ENCODE measurements at regions not wholly inside any gene's neighbourhood (a gene's known extent, or its start where the extent isn't known, plus 50 kb on each side); places are given as distances from the start of the nearest gene placed in this dataset.

GRCh38 chr2:190766595-190766994 lies 114.0 kb upstream of the GLS start:
- H3K9me3 ChIP-seq (ENCODE audit: insufficient read depth in 2 of 2, low read depth in 1 of 2, low read length in 1 of 2), result no peaks in the 10 kb centered on the region
- DNase-seq (ENCODE audit: low read depth in 1 of 2, low spot score in 2 of 2), result no peak
- no peak overlapping the region for H3K9ac ChIP-seq (replicated peaks in 1 of 4; ENCODE audit: extremely low read depth in 1 of 4, low read depth in 3 of 4, low read length in 3 of 4)
- H3K79me1 ChIP-seq (ENCODE audit: low read depth, low read length), result no peaks in the 10 kb centered on the region
- H3K36me3 ChIP-seq (ENCODE audit: control insufficient read depth in 2 of 4, insufficient read depth in 4 of 4, low read length in 3 of 4), result no peaks in the 10 kb centered on the region
- H2BK120ac ChIP-seq (replicated peaks; ENCODE audit: low read depth, low read length), result no peak overlapping the region
- no peak overlapping the region for H2BK15ac ChIP-seq (ENCODE audit: low read length)
- no peak overlapping the region for H3K14ac ChIP-seq (ENCODE audit: insufficient read length)
- no peak overlapping the region for H3K18ac ChIP-seq (ENCODE audit: extremely low read depth, low read length)
- no peak overlapping the region for H3K23ac ChIP-seq (ENCODE audit: insufficient read length)
- H4K91ac ChIP-seq (replicated peaks; ENCODE audit: insufficient read length, low read length), result no peak overlapping the region
- H3K4me1 ChIP-seq (replicated peaks in 1 of 4; ENCODE audit: control insufficient read depth in 3 of 4, insufficient read depth in 4 of 4, low read length in 3 of 4), result no peaks in the 10 kb centered on the region
- H2BK20ac ChIP-seq (ENCODE audit: low read length), result no peak overlapping the region
- peak overlapping the region; percentile 48 for H2AFZ ChIP-seq (ENCODE audit: low read length)
- no peak overlapping the region for H4K8ac ChIP-seq (ENCODE audit: extremely low read depth, insufficient read depth, low read length)
- TF ChIP-seq POU5F1 (IDR thresholded peaks at IDR 0.05; ENCODE audit: low read depth, low read length) (no peak), RAD21 (IDR thresholded peaks at IDR 0.05 in 1 of 2, conservative IDR thresholded peaks at IDR 0.05 in 1 of 2; ENCODE audit: low read depth in 2 of 2, low read length in 2 of 2) (peak in 1 of 2 experiments; percentile 25; a peak in 1 of 4 replicates)
- H3K27ac ChIP-seq (ENCODE audit: low read depth, low read length), result no peak overlapping the region
- no peak overlapping the region for H3K4me2 ChIP-seq (ENCODE audit: insufficient read depth in 1 of 2, low read depth in 2 of 2, low read length in 2 of 2)
- CTCF ChIA-PET (ENCODE audit: partially characterized antibody), result interaction anchor here (0.9 to 2.0 kb wide), 2 partner anchors 14 to 46 kb away, joined by 3 to 11 read pairs; no protein-coding TSS in a partner anchor
- H2AK5ac ChIP-seq (ENCODE audit: low read depth, low read length), result no peak overlapping the region
- H3K4me3 ChIP-seq (ENCODE audit: extremely low read depth in 1 of 4, insufficient read depth in 2 of 4, low read depth in 3 of 4, low read length in 4 of 4), result no peak overlapping the region
- no peaks in the 10 kb centered on the region for H4K20me1 ChIP-seq (replicated peaks in 1 of 2; ENCODE audit: control insufficient read depth in 1 of 2, insufficient read depth in 2 of 2, low read length in 2 of 2)
- H2BK12ac ChIP-seq (ENCODE audit: low read depth, low read length), result no peak overlapping the region
- POLR2A ChIA-PET (ENCODE audit: partially characterized antibody), result interaction anchor here (0.9 kb wide), 1 partner anchor 37 kb away, joined by 3 read pairs; no protein-coding TSS in a partner anchor
- H3K79me2 ChIP-seq (ENCODE audit: control insufficient read depth in 1 of 2, insufficient read depth in 2 of 2, low read length in 2 of 2), result no peaks in the 10 kb centered on the region
- no peaks in the 10 kb centered on the region for H3K23me2 ChIP-seq (ENCODE audit: low read depth, low read length)
- no peaks in the 10 kb centered on the region for H3K27me3 ChIP-seq (replicated peaks in 1 of 4; ENCODE audit: control insufficient read depth in 3 of 4, extremely low read depth in 1 of 4, insufficient read depth in 3 of 4, low read length in 3 of 4)
- no peak overlapping the region for H2BK5ac ChIP-seq (ENCODE audit: low read depth, low read length)
- 93% methylated on average over 2 of the region's 2 CpGs; no CpG with 5 or more reads in 1 of the 2 experiments for WGBS, 2 experiments (ENCODE audit: extremely low coverage in 1 of 2, insufficient coverage in 1 of 2, insufficient read length in 1 of 2, insufficient replicate concordance in 2 of 2, low coverage in 1 of 2, low lambda C conversion rate in 2 of 2, missing lambda C conversion rate in 1 of 2)
- no peak overlapping the region for H4K5ac ChIP-seq (ENCODE audit: insufficient read length, low read depth, low read length)
- no peak overlapping the region for H3K56ac ChIP-seq (replicated peaks; ENCODE audit: insufficient read length, low read depth, low read length)
- H3K4ac ChIP-seq (replicated peaks; ENCODE audit: insufficient read length, low read depth, low read length), result no peak overlapping the region
- no peak for FAIRE-seq
